Mucosa of gallbladder (tissue), 1 donor: ENCODE measurements at regions not wholly inside any gene's neighbourhood (a gene's known extent, or its start where the extent isn't known, plus 50 kb on each side); places are given as distances from the start of the nearest gene placed in this dataset.
"Not testable (repeated sequence)": the region's sequence is repeated elsewhere in the genome, so short reads cannot be mapped to it uniquely, and the experiment has no call there.

Experiments
- DNase-seq: peaks from one replicate; pipeline ENCODE4 v3.0.0-alpha.2; 2020; ENCODE audit warnings: low spot score
- donor health status: DM: no; HTN: no; CAD: no.

DNA sequence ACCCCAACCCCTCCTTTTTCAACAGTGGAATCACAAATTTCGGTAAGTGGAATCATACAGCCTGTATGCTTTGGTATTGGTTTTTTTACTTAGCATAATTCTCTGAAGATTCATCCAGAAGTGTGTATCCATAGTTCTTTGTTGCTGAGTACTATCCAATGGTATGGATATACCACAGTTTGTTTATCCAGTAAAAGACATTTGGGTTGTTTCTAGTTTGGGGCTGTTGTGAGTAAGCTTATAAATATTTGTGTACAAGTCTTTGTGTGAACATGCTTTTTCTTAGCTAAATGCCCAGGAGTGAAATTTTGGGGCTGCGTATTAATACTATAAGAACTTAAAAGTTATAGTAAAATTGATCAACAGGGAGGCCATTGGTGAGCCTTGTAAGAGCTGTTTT is 57.5 kb upstream of the GC start:
- no peak for DNase-seq

DNA sequence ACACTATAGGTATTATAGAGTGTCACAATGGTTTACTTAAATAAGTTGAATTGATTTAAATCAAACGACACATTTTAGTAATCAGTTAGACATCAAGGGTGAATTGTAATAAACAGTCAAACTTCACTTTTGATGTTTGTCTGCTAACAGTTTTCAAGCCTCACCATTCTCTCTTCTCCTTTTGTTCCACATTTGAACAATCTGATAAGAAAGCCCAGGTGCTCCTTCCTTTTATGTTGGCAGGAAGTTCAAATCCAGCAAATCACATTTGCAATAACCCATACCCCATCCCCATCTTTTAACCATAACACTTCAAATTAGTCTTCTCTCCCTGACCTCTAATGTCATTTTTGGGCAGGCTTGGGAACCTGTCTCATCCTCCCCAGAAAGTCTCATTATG is 63.4 kb upstream of the GC start:
- no peak for DNase-seq

- no peak for DNase-seq
These were observed 72.1 kb upstream of the GC start for GRCh38 chr4:71855944-71856343.

DNA sequence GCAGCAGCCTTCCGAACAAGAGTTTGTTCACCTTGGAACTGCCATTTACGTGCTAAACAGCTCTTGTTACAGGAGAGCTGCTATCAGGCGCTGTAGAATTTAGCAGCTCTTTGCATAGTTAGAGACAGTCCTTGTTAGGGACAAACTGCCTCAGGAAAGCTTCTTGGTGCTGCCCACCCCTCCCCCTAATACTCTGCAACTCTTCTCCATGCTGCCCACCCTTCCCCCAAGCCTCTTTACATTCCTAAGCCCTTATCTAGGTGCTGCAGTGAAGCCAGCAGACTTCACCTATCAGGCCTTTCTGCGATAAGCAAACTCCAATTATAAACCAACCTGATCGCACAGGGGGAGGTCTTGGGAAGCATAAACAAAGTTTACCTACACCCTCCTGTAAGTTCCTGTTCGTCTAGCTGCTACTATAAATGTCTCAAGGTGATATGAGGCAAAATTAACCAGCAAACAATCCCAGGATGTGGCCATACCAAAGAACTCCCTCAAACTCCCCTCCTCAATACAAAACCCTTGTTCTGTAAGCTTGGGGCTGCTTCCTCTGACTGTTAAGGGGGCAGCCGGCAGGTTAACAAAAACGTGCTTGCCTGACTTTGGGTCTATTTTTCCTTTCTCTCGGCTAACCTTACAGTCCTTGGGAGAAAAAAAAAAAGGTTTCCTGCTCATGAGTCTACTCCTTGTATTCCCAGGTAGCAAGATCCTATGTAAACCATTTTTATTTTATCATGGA is 74.0 kb upstream of the GC start:
- peak; percentile 18 for DNase-seq

- DNase-seq: no peak
These were observed 76.8 kb upstream of the GC start for GRCh38 chr4:71860643-71861042.

GRCh38 chr4:71862315-71862714 is 78.4 kb upstream of the GC start:
- no peak for DNase-seq

GRCh38 chr4:71863457-71863856 is 79.6 kb upstream of the GC start:
- DNase-seq: no peak

GRCh38 chr4:71864380-71864779 is 80.5 kb upstream of the GC start:
- DNase-seq: no peak

GRCh38 chr4:71866212-71866885 is 82.5 kb upstream of the GC start:
- no peak for DNase-seq

DNA sequence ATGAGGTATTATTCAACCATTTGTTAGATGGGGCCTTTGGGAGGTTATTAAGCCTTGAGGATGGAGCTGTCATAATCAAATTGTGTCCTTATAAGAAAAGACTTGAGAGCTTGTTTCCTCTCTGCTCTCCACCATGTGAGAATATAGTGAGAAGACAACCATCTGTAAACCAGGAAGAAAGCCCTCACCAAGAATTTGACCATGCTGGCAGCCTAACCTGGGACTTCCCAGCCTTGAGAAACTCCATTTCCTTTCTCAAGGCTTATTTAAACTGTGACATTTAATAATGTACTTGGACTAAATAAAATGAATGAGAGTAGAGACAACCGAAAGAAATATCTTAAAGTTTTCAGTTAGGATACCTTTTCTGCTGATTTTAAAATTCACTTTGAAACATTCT is 83.7 kb upstream of the GC start:
- no peak for DNase-seq

- no peak for DNase-seq
These were observed 86.6 kb upstream of the GC start for GRCh38 chr4:71870456-71870855.

- no peak for DNase-seq
These were observed 88.3 kb upstream of the GC start for GRCh38 chr4:71872221-71872620.

- no peak for DNase-seq
These were observed 89.0 kb upstream of the GC start for GRCh38 chr4:71872767-71873415.

DNA sequence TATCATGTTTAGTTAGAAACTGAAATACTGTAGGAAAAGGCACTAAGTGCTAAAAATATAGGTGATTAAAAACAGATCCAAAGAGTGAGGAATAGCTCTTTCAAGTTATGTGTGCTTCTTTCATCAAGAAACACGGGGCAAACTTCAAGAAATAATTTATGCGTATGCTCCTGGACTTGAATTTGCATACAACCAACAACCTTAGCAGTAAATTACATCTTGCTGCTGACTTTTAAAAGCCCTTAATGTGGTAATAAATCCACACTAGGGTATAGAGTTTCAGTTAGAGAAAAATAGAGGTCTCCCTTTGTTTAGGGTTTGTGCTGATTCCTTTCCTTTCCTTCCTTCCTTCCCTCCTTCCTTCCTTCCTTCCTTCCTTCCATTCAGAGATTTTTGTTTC is 94.5 kb upstream of the GC start:
- DNase-seq: no peak

DNA sequence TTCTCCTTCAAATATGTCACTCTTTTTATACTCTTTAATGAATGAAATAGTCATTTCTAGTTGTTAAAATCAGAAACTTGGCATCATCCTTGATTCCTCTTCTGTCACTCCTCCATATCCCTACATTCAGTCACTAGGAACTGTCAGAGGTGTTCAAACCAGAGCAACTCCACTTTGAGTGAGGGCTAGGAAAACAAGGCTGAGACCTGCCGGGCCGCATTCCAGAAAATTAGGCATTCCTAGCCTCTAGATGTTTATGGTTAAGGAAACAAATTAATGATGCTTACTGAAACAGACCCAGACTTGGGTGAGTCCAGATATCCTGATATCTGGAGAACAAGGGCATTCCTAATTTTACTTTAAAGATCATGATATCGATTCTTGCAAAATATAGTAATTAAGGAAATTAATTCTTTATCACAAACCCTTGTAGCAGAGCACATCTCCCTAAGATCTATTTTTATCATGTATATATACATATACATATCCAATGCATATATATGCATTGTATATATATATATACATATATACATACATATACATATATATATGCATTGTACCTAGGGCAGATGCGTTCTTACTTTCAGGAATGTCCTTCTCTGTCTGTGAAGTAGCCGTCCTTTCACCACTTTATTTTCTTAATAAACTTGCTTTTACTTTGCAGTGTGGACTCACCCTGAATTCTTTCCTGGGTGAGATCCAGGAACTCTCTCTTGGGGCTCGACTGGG is 98.4 kb upstream of the GC start:
- no peak for DNase-seq

GRCh38 chr4:71900366-71900765 is 116.5 kb upstream of the GC start:
- not testable (repeated sequence) for DNase-seq

GRCh38 chr4:71905594-71905993 is 121.7 kb upstream of the GC start:
- DNase-seq: not testable (repeated sequence)

DNA sequence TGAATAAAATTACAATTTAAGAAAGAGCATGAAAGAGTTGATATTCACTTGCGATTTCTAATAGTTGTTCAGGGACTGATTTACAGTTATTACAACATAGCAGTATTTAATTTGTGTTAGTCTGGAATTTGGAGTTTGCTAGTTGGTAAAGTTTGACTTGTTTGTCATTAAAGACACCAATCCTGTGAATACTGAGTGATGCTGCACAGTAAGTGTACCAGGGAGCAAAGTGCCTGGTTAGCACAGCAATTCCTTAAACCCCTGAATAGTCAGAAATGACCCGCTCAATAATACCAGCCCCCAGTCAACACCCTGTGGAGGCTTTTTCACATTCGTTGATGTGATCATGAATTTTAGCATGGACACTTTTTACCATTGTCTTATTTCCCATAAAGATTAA is 122.2 kb upstream of the GC start:
- DNase-seq: no peak

GRCh38 chr4:71907071-71907470 is 123.2 kb upstream of the GC start:
- no peak for DNase-seq

DNA sequence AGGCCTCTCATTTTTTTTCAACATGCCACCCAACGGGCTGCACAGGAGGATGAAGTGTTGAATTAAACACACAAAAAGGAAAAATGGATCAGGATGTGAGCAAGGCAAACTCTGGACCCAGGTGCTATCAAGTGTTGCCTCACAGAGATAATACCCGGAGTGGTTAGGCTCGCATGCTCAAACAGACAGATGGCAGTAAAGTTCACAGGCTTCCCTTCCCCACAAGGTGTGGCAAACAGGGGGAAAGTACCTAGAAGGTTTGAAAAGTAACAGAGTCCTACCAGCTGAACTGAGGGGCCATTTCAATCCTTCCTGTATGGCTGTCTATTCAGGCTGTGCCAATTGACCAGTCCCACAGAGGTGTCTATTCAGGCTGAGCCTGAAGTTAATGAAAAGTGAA is 123.9 kb upstream of the GC start:
- peak; percentile 15 for DNase-seq

- no peak for DNase-seq
These were observed 118.5 kb upstream of the NPFFR2 start for GRCh38 chr4:71913275-71913674.

DNA sequence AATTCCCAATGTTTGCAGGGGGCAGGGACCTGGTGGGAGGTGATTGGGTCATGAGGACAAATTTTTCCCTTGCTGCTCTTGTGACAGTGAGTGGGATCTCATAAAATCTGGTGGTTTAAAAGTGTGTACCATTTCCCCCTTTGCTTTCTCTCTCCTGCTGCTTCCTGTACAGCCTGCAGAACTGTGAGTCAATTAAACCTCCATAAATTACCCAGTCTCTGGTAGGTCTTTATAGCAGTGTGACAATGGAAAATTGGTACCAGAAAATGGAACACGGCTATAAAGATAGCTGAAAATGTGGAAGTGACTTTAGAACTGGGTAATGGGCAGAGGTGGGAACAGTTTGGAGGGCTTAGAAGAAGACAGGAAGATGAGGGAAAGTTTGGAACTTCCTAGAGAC is 108.7 kb upstream of the NPFFR2 start:
- DNase-seq: no peak

DNA sequence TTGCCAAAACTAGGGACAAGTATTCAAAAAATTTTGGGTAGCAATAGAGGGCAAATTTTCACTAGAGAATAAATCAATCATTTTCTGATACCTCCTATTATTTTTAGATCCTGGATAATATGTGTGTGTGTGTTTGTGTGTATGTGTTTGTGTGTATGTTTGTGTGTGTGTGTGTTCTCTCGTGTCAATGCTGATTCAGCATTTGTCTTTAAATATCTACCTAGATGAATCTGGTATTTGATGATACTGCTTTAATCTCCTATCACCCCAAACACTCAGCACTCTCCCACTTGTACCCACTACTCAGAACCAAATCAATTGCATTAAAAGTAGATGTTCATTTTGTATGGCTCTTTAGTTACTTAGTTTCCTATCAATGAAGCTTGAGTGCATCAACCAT is 101.3 kb upstream of the NPFFR2 start:
- no peak for DNase-seq
